SK-N-MC (cell line): ENCODE measurements at regions not wholly inside any gene's neighbourhood (a gene's known extent, or its start where the extent isn't known, plus 50 kb on each side); places are given as distances from the start of the nearest gene placed in this dataset.
"Not testable (repeated sequence)": the region's sequence is repeated elsewhere in the genome, so short reads cannot be mapped to it uniquely, and the experiment has no call there.

ENCODE experiments used
- DNase-seq: peaks from one replicate; pipeline ENCODE4 v3.0.0-alpha.2; 2011; ENCODE audit warnings: low read depth, low spot score
- H3K27ac ChIP-seq: fragments of 200-600 bp; sonication (generic); 2 replicates; pipeline ENCODE4 v1.5.1; 2016; ENCODE audit warnings: mixed run types
- H3K36me3 ChIP-seq: fragments of 200-600 bp; sonication (generic); 2 replicates; pipeline ENCODE4 v1.6.1; 2017; ENCODE audit warnings: antibody characterized with exemption, low read length, mixed read lengths; ENCODE audit not compliant: insufficient read depth
- H3K4me3 ChIP-seq: fragments of 200-600 bp; sonication (generic); 2 replicates; pipeline ENCODE4 v1.5.1; 2016
- H3K9ac ChIP-seq: fragments of 200-600 bp; sonication (generic); 2 replicates; pipeline ENCODE4 v1.8.0; 2017; ENCODE audit warnings: mixed run types, mixed read lengths; ENCODE audit not compliant: insufficient read length
- H3K9me3 ChIP-seq: fragments of 200-600 bp; sonication (generic); 2 replicates; pipeline ENCODE4 v1.6.1; 2017; ENCODE audit warnings: low read depth, mild to moderate bottlenecking, antibody characterized with exemption, low read length, moderate library complexity, mixed read lengths
- EZH2 ChIP-seq: fragments of 200-600 bp; sonication (generic); IDR thresholded peaks from one replicate; pipeline ENCODE4 v1.6.1; 2017; ENCODE audit warnings: antibody characterized with exemption
- FOXP2 ChIP-seq: optimal IDR thresholded peaks from 2 replicates; pipeline ENCODE3; 2011; ENCODE audit warnings: mild to moderate bottlenecking, moderate library complexity; ENCODE audit not compliant: insufficient read depth; ENCODE audit errors: extremely low read length, control extremely low read depth
- POLR2AphosphoS5 ChIP-seq: IDR thresholded peaks from 2 replicates; pipeline ENCODE4 v1.6.1; 2012; ENCODE audit warnings: mild to moderate bottlenecking, low read depth, low read length, borderline replicate concordance

GRCh38 chr3:73258057-73258456, 196.6 kb downstream of the EBLN2 start:
- Histone ChIP-seq H3K4me3 (no peak overlapping the region), H3K36me3 (no peaks in the 10 kb centered on the region), H3K9me3 (no peaks in the 10 kb centered on the region), H3K27ac (no peak overlapping the region), H3K9ac (no peak overlapping the region)
- TF ChIP-seq POLR2AphosphoS5 (no peak), EZH2 (no peak), FOXP2 (no peak)
- no peak for DNase-seq

GRCh38 chr3:73259291-73259690, 197.8 kb downstream of the EBLN2 start:
- H3K4me3 ChIP-seq: no peak overlapping the region
- H3K9ac ChIP-seq: no peak overlapping the region
- no peak overlapping the region for H3K27ac ChIP-seq
- TF ChIP-seq POLR2AphosphoS5 (no peak), FOXP2 (no peak), EZH2 (no peak)
- no peaks in the 10 kb centered on the region for H3K9me3 ChIP-seq
- no peak for DNase-seq
- no peaks in the 10 kb centered on the region for H3K36me3 ChIP-seq

- Histone ChIP-seq H3K27ac (no peak overlapping the region), H3K9ac (no peak overlapping the region), H3K4me3 (no peak overlapping the region), H3K36me3 (no peaks in the 10 kb centered on the region), H3K9me3 (no peaks in the 10 kb centered on the region)
- DNase-seq: no peak
- TF ChIP-seq EZH2 (no peak), FOXP2 (no peak), POLR2AphosphoS5 (no peak)
Measured at GRCh38 chr3:73259856-73260255, 198.4 kb downstream of the EBLN2 start.

GRCh38 chr3:73266558-73266957, 205.1 kb downstream of the EBLN2 start:
- H3K9ac ChIP-seq: not testable (repeated sequence)

GRCh38 chr3:73269126-73269525, 207.7 kb downstream of the EBLN2 start:
- not testable (repeated sequence) for H3K4me3 ChIP-seq, H3K9me3 ChIP-seq, H3K36me3 ChIP-seq, DNase-seq, H3K27ac ChIP-seq, H3K9ac ChIP-seq

More at GRCh38 chr3:73266558-73266957, 205.1 kb downstream of the EBLN2 start:
- not testable (repeated sequence) for H3K9me3 ChIP-seq, H3K27ac ChIP-seq, H3K36me3 ChIP-seq, DNase-seq, H3K4me3 ChIP-seq

GRCh38 chr3:73270839-73271483, 209.5 kb downstream of the EBLN2 start:
- Histone ChIP-seq H3K27ac (no peak overlapping the region), H3K4me3 (no peak overlapping the region), H3K9ac (no peak overlapping the region), H3K36me3 (no peaks in the 10 kb centered on the region), H3K9me3 (no peaks in the 10 kb centered on the region)
- DNase-seq: no peak
- no peak for TF ChIP-seq EZH2
- TF ChIP-seq FOXP2: no peak
- TF ChIP-seq POLR2AphosphoS5: no peak

- no peaks in the 10 kb centered on the region for H3K36me3 ChIP-seq
- DNase-seq: no peak
- no peak overlapping the region for H3K4me3 ChIP-seq
- TF ChIP-seq POLR2AphosphoS5 (no peak), EZH2 (no peak), FOXP2 (no peak)
- H3K9ac ChIP-seq: no peak overlapping the region
- no peaks in the 10 kb centered on the region for H3K9me3 ChIP-seq
- H3K27ac ChIP-seq: no peak overlapping the region
Measured at GRCh38 chr3:73273341-73273740, 211.9 kb downstream of the EBLN2 start.

GRCh38 chr3:73280746-73281145, 219.3 kb downstream of the EBLN2 start:
- TF ChIP-seq POLR2AphosphoS5 (no peak), FOXP2 (no peak), EZH2 (no peak)
- Histone ChIP-seq H3K4me3 (no peak overlapping the region), H3K36me3 (no peaks in the 10 kb centered on the region), H3K9ac (no peak overlapping the region), H3K9me3 (no peaks in the 10 kb centered on the region), H3K27ac (no peak overlapping the region)
- no peak for DNase-seq

- TF ChIP-seq EZH2 (no peak), POLR2AphosphoS5 (no peak), FOXP2 (no peak)
- Histone ChIP-seq H3K9me3 (no peaks in the 10 kb centered on the region), H3K9ac (no peak overlapping the region), H3K27ac (no peak overlapping the region), H3K36me3 (no peaks in the 10 kb centered on the region), H3K4me3 (no peak overlapping the region)
- DNase-seq: no peak
Measured at GRCh38 chr3:73284472-73284871, 223.0 kb downstream of the EBLN2 start.
